ENCODE measurements at regions not wholly inside any gene's neighbourhood (a gene's known extent, or its start where the extent isn't known, plus 50 kb on each side); places are given as distances from the start of the nearest gene placed in this dataset.
A peak's percentile ranks its signal among the peaks of the same experiment; 100 is the strongest.

DNA sequence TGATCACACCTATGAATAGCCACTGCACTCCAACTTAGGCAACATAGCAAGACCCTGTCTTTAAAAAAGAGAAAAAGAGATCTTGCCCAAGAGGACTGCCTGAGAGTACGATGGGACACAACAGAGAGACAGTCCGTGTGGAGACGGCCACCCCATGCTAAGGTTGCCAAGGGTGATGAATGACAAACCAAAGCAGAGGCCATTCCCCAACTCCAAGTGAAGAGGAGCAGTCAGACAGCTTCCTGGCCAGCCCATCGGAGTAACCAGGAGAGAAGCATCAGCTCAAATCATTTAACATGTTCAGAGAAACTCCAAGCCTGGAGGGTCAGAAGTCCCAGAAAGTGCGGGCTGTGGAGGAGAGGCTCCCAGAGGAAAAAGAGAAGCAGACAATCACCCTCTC is 63.9 kb upstream of the SUB1 start:
- H3K9me3 Mint-ChIP-seq = peaks cover 4% of the 10 kb centered on the region
- TF ChIP-seq, protein P1, sequence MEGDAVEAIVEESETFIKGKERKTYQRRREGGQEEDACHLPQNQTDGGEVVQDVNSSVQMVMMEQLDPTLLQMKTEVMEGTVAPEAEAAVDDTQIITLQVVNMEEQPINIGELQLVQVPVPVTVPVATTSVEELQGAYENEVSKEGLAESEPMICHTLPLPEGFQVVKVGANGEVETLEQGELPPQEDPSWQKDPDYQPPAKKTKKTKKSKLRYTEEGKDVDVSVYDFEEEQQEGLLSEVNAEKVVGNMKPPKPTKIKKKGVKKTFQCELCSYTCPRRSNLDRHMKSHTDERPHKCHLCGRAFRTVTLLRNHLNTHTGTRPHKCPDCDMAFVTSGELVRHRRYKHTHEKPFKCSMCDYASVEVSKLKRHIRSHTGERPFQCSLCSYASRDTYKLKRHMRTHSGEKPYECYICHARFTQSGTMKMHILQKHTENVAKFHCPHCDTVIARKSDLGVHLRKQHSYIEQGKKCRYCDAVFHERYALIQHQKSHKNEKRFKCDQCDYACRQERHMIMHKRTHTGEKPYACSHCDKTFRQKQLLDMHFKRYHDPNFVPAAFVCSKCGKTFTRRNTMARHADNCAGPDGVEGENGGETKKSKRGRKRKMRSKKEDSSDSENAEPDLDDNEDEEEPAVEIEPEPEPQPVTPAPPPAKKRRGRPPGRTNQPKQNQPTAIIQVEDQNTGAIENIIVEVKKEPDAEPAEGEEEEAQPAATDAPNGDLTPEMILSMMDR (IDR thresholded peaks at IDR 0.05; ENCODE audit: unreplicated experiment in 3 of 3) = no peak
- peaks cover 16% of the 10 kb centered on the region for H3K4me1 Mint-ChIP-seq
- no peak overlapping the region for H3K4me3 Mint-ChIP-seq
- H3K27ac Mint-ChIP-seq = peak overlapping the region; percentile 76 to 91 (median 88)
- no peaks in the 10 kb centered on the region for H3K36me3 Mint-ChIP-seq (ENCODE audit: low read depth)
- peaks cover 3% of the 10 kb centered on the region for H3K27me3 Mint-ChIP-seq (ENCODE audit: low read depth)

DNA sequence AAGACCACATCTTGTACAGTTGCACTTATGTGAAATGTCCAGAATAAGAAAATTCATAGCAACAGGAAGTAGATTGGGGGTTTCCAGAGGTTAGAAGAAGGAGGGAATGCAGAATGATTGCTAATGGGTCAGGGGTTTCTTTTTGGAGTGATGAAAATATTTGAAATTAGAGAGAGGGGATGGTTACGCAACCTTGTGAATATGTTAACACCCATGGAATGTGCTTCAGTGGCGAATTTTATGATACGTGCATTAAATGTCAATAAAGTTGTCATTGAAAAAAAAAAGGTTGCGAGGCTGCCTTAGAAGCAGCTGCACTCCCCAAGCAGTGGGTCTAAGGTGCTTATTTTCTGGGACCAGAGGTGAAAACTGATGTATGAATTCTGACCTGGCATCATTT is 64.4 kb upstream of the SUB1 start:
- TF ChIP-seq, protein P1 (IDR thresholded peaks at IDR 0.05; ENCODE audit: unreplicated experiment in 3 of 3) = no peak
- Mint-ChIP-seq H3K36me3 (ENCODE audit: low read depth) (no peaks in the 10 kb centered on the region), H3K27ac (peak overlapping the region; percentile 76 to 91 (median 88)), H3K4me3 (no peak overlapping the region), H3K27me3 (ENCODE audit: low read depth) (peaks cover 3% of the 10 kb centered on the region), H3K9me3 (peaks cover 4% of the 10 kb centered on the region), H3K4me1 (peaks cover 16% of the 10 kb centered on the region)

DNA sequence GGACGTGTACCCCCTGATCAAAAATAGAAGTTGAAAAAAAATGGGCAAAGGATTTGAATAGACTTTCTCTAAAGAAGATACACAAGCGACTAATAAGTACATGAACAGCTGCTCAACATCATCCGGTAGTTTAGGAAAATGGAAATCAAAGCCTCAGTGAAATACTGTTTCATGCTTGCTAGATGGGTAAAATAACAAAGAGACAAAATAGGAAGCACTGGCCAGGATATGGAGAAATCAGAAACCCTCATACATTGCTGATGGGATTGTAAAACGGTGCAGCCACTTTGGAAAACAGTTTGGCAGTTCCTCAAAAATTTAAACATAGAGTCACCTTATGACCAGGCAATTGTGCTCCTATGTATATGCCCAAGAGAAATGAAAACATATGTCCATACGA is 65.0 kb upstream of the SUB1 start:
- Mint-ChIP-seq H3K4me1 (peaks cover 16% of the 10 kb centered on the region), H3K9me3 (peaks cover 5% of the 10 kb centered on the region), H3K27me3 (ENCODE audit: low read depth) (peaks cover 3% of the 10 kb centered on the region), H3K27ac (peak overlapping the region; percentile 76 to 91 (median 88)), H3K36me3 (ENCODE audit: low read depth) (no peaks in the 10 kb centered on the region), H3K4me3 (no peak overlapping the region)
- TF ChIP-seq, protein P1 (IDR thresholded peaks at IDR 0.05; ENCODE audit: unreplicated experiment in 3 of 3) = no peak

DNA sequence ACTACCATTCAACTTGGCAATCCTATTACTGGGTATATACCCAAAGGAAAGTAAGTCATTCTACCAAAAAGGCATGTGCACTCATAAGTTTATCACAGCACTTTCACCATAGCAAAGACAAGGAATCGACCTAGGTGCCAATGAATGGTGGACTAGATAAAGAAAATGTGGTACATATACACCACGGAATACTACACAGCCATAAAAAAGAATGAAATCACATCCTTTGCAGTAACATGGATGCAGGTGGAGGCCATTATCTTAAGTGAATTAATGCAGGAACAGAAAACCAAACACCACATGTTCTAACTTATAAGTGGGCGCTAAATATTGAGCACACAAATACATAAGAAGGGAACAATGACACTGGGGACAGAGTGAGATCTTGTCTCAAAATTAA is 65.8 kb upstream of the SUB1 start:
- H3K27ac Mint-ChIP-seq = no peak overlapping the region
- no peaks in the 10 kb centered on the region for H3K36me3 Mint-ChIP-seq (ENCODE audit: low read depth)
- H3K9me3 Mint-ChIP-seq = peaks cover 8% of the 10 kb centered on the region
- peaks cover 16% of the 10 kb centered on the region for H3K4me1 Mint-ChIP-seq
- H3K27me3 Mint-ChIP-seq (ENCODE audit: low read depth) = peaks cover 3% of the 10 kb centered on the region
- TF ChIP-seq, protein P1 (IDR thresholded peaks at IDR 0.05; ENCODE audit: unreplicated experiment in 3 of 3) = no peak
- no peak overlapping the region for H3K4me3 Mint-ChIP-seq

DNA sequence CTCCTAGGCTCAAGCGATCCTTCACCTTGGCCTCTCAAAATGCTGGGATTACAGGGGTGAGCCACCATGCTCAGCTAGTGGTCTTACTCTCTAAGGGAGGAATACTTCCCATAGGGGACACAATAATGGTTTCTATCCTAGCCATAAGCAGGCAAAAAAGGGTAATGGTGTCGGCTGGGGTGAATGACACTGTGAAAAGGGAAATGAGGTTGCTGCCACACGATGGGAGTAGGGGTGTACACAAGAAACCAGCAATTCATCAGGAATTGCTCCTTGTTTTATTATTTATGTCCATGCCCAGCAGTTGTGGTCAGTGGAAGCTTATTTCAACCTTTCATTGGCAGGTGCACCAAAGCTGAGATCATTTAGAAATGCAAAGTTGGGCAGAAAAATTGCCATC is 70.3 kb upstream of the ZFR start:
- no peaks in the 10 kb centered on the region for H3K4me1 Mint-ChIP-seq
- TF ChIP-seq, protein P1 (IDR thresholded peaks at IDR 0.05; ENCODE audit: unreplicated experiment in 3 of 3) = no peak
- no peak overlapping the region for H3K4me3 Mint-ChIP-seq
- H3K9me3 Mint-ChIP-seq = peaks cover 16% of the 10 kb centered on the region
- no peak overlapping the region for H3K27ac Mint-ChIP-seq
- no peaks in the 10 kb centered on the region for H3K36me3 Mint-ChIP-seq (ENCODE audit: low read depth)
- H3K27me3 Mint-ChIP-seq (ENCODE audit: low read depth) = peaks cover 3% of the 10 kb centered on the region

DNA sequence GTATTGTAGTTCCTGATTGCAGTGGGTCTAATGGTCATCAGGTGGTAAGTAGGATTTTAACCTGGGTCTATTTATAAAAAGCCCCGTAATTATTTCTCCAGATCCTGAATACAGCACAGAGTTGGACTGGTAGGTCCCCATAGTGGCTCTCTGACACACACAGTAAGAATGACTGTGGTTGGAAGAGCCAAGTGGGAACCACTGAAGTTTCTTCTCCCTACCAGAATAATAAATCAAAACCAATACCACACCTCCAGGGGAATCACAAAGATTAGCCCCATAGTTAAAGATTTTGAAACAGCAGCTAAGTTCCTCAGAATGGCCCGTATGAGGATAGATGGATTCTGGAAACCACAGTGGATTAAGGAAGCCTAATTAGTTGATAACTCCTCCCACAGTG is 68.4 kb upstream of the ZFR start:
- Mint-ChIP-seq H3K9me3 (peaks cover 19% of the 10 kb centered on the region), H3K4me3 (no peak overlapping the region), H3K27me3 (ENCODE audit: low read depth) (peaks cover 3% of the 10 kb centered on the region), H3K4me1 (peaks cover 9% of the 10 kb centered on the region), H3K27ac (no peak overlapping the region), H3K36me3 (ENCODE audit: low read depth) (no peaks in the 10 kb centered on the region)
- TF ChIP-seq, protein P1 (IDR thresholded peaks at IDR 0.05; ENCODE audit: unreplicated experiment in 3 of 3) = no peak
